ENCODE measurements at regions not wholly inside any gene's neighbourhood (a gene's known extent, or its start where the extent isn't known, plus 50 kb on each side); places are given as distances from the start of the nearest gene placed in this dataset.

DNA sequence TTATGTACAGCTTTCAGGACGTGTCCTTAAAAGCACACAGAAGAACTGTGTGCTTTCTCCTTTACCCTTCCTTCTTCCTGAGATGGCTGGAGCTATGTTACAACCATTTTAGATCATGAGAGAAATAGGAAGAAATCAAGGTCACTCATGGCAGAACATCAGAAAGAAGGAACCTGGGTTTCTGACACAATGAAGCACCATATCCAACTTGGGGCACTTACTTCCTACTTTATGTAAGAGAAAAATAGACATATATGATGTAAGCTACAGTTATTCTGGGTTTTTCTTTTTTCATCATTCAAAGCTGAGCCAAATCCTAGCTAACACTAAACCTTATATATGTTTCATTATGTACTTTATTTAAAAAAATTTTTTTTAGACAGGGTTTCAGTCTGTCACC lies 79.5 kb downstream of the FAM161A start:
- TF ChIP-seq, protein P1, sequence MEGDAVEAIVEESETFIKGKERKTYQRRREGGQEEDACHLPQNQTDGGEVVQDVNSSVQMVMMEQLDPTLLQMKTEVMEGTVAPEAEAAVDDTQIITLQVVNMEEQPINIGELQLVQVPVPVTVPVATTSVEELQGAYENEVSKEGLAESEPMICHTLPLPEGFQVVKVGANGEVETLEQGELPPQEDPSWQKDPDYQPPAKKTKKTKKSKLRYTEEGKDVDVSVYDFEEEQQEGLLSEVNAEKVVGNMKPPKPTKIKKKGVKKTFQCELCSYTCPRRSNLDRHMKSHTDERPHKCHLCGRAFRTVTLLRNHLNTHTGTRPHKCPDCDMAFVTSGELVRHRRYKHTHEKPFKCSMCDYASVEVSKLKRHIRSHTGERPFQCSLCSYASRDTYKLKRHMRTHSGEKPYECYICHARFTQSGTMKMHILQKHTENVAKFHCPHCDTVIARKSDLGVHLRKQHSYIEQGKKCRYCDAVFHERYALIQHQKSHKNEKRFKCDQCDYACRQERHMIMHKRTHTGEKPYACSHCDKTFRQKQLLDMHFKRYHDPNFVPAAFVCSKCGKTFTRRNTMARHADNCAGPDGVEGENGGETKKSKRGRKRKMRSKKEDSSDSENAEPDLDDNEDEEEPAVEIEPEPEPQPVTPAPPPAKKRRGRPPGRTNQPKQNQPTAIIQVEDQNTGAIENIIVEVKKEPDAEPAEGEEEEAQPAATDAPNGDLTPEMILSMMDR (IDR thresholded peaks at IDR 0.05), result no peak
- no peak for TF ChIP-seq ZFX (IDR thresholded peaks at IDR 0.05; ENCODE audit: borderline replicate concordance)

Data from 22Rv1 (cell line).